ENCODE measurements at regions not wholly inside any gene's neighbourhood (a gene's known extent, or its start where the extent isn't known, plus 50 kb on each side); places are given as distances from the start of the nearest gene placed in this dataset.

DNA sequence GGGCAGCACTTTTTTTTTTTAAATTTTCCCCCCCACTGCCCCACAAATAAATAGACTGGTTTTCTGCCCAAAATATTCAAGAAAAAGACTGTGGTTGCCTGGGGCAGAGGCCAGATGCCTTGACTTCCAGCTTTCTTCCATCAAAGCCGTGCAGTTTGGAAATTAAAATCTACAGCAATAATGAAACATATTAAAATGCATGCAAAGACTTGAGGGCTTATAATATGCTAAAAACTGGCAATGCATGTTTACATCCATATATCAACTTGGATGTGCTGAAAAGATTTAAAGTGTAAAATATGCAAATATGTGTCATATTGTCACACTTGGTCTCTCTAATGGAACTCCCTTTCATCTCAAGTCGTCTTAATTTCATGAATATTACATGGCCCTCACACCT, 2036.2 kb upstream of the PIK3C3 start:
- 72% methylated on average over 2 of the region's 2 CpGs for WGBS
- H3K27ac ChIP-seq (ENCODE audit: low read length), result no peak overlapping the region
- no peaks in the 10 kb centered on the region for H3K27me3 ChIP-seq (ENCODE audit: control insufficient read depth, insufficient read depth)
- no peak overlapping the region for H3K4me3 ChIP-seq (ENCODE audit: low read length)
- H3K9me3 ChIP-seq (ENCODE audit: control insufficient read depth, low read length), result no peaks in the 10 kb centered on the region
- no peaks in the 10 kb centered on the region for H3K4me1 ChIP-seq (ENCODE audit: control insufficient read depth, insufficient read depth, low read length)
- no peak for ATAC-seq
- intact Hi-C loops (cut with DNase I), result no loop called here
- DNase-seq, result no peak

DNA sequence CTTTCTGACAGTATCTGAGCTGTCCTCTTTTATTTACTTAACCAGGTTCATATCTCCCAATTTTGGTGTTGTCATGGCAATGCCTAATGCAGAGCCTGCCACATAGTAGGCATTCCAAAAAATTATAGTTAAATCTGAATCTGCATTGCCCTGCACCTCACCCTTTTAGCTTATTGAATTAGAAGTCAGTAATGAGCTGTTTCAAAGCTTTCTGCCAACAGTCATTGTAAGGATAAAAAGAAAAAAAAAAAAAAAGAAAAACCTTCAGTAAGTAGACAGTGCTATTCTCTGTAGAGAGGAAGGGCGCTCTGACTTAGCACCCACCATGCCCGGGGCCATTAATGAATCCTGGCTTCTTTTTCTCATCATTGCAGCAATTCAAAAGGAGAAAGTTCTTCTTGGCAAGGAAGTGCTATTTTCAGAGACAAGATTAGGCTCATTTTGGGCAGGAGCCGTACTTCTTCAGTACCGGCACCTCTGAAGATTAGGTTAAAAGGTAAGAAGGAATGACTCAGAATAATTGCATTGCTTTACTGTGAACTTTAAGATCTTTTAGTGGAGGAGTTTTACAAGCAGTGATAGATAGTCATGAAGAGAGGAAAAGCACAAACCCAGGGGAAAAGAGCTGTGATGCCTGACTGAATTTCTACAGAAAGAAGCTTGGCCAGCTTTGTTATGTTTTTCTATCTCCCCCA, 2041.2 kb upstream of the PIK3C3 start:
- Histone ChIP-seq H3K4me3 (ENCODE audit: low read length) (no peak overlapping the region), H3K27ac (ENCODE audit: low read length) (no peak overlapping the region), H3K27me3 (ENCODE audit: control insufficient read depth, insufficient read depth) (no peaks in the 10 kb centered on the region), H3K4me1 (ENCODE audit: control insufficient read depth, insufficient read depth, low read length) (no peaks in the 10 kb centered on the region), H3K9me3 (ENCODE audit: control insufficient read depth, low read length) (no peaks in the 10 kb centered on the region)
- intact Hi-C loops (cut with DNase I), result no loop called here
- ATAC-seq (no peak), DNase-seq (no peak)
- WGBS, result 43% methylated on average over 4 of the region's 4 CpGs

DNA sequence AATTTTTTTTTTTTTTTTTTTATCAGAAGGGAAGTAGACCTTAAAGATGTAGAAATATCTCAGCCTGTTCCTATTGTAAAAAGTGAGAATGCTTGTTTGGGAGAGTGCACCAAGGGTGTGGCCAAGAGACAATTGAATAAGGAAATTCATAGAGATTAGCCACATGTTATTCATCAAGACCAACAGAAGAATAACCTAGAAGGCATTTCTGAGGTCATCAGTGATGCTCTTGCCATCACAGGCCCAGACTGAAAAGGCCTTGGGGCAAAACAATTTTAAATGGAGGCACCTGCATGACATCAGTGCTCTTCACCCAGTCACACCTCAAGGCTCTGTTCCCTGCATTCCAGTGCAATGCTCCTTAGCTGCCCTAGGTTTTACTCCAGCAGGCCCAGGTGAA, 2043.3 kb upstream of the PIK3C3 start:
- no peak overlapping the region for H3K4me3 ChIP-seq (ENCODE audit: low read length)
- no peaks in the 10 kb centered on the region for H3K9me3 ChIP-seq (ENCODE audit: control insufficient read depth, low read length)
- intact Hi-C loops (cut with DNase I), result no loop called here
- no peak overlapping the region for H3K27ac ChIP-seq (ENCODE audit: low read length)
- H3K27me3 ChIP-seq (ENCODE audit: control insufficient read depth, insufficient read depth), result no peaks in the 10 kb centered on the region
- no peak for ATAC-seq
- no peak for DNase-seq
- no peaks in the 10 kb centered on the region for H3K4me1 ChIP-seq (ENCODE audit: control insufficient read depth, insufficient read depth, low read length)

DNA sequence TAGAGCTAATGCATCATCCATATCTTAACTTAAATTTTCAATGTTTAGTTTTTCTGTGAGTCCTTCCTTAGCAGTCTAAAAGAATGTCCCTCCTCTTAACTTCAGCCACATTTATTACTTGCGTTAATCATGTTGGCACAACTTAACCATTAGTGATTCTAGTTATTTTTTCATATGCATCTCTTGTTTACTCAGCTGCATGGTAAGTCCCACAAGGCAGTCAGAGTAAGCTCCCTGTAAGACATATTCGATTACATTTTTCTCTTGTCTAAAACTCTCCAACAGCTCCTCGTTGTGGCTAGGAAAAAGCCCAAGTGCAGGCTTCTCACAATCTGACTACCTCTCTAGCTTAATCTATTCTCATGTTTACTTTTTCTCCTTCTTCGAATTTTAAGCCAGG, 2045.3 kb upstream of the PIK3C3 start:
- intact Hi-C loops (cut with DNase I), result no loop called here
- no peak for DNase-seq
- ATAC-seq, result no peak
- Histone ChIP-seq H3K27me3 (ENCODE audit: control insufficient read depth, insufficient read depth) (no peaks in the 10 kb centered on the region), H3K9me3 (ENCODE audit: control insufficient read depth, low read length) (no peaks in the 10 kb centered on the region), H3K4me1 (ENCODE audit: control insufficient read depth, insufficient read depth, low read length) (no peaks in the 10 kb centered on the region), H3K4me3 (ENCODE audit: low read length) (no peak overlapping the region), H3K27ac (ENCODE audit: low read length) (no peak overlapping the region)
- WGBS, result 47% methylated on average over 4 of the region's 4 CpGs

DNA sequence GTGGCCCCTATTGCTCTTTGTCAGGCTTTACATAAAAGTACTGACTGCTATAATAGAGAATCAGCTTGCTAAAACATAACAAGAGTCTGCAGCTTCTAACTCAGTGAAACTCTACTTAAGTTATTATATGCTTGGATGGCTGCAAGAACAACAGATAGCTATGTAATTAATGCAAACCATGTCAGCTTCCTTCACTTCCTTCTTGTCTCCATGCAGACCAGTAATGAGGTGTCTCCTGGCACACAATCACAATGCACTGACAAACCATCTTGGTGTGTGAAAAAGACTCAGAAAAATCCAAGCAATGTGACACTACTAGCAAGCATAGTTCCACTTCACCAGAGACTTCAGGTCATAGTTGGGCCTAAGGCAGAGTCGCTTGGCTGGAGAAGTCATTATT, 2068.9 kb upstream of the PIK3C3 start:
- WGBS, result 92% methylated on average over 1 of the region's 1 CpG
- Histone ChIP-seq H3K4me3 (ENCODE audit: low read length) (no peak overlapping the region), H3K27ac (ENCODE audit: low read length) (no peak overlapping the region), H3K9me3 (ENCODE audit: control insufficient read depth, low read length) (no peaks in the 10 kb centered on the region), H3K27me3 (ENCODE audit: control insufficient read depth, insufficient read depth) (no peaks in the 10 kb centered on the region), H3K4me1 (ENCODE audit: control insufficient read depth, insufficient read depth, low read length) (no peaks in the 10 kb centered on the region)
- no peak for ATAC-seq
- no peak for DNase-seq
- intact Hi-C loops (cut with DNase I), result no loop called here

DNA sequence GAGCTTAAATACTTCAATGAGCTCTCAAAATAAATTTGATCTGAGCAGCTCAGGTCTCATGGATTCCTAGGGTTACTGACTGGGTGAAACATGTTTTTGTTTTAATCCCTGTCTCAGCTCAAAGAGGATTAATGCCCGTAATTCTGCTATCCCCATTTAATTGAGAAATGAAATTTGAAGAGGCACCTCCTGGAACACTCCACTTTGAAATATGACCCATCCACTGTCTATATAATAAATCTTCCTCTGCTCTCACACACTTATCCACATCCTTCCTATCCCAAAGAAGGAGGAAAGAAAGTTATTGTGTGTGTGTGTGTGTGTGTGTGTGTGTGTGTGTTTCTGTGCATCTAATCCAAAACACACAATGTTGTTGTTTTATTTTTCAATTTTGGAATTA, 2082.4 kb upstream of the PIK3C3 start:
- Histone ChIP-seq H3K4me3 (ENCODE audit: low read length) (no peak overlapping the region), H3K27ac (ENCODE audit: low read length) (no peak overlapping the region), H3K4me1 (ENCODE audit: control insufficient read depth, insufficient read depth, low read length) (no peaks in the 10 kb centered on the region), H3K27me3 (ENCODE audit: control insufficient read depth, insufficient read depth) (no peaks in the 10 kb centered on the region), H3K9me3 (ENCODE audit: control insufficient read depth, low read length) (no peaks in the 10 kb centered on the region)
- 79% methylated on average over 1 of the region's 1 CpG for WGBS
- no peak for DNase-seq
- ATAC-seq, result no peak
- intact Hi-C loops (cut with DNase I), result no loop called here

DNA sequence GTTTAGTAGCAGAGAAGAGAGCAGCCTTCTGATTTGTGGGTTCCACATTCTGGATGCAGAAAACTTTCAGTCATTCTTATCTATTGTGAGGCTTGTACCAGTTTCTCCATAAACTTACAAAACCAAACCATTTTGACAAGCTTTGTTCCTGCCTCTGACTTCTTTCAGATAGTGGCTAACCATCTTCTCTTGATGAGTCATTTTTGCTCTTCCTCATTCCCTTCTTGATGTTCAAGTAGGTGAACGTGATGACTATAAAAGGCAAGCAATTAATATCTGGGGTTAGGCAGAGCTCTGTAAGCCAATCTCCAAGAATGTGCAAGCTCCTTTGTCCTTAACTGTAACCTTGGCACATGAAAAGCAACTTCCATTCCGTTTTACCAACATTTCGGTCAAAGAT, 2083.1 kb upstream of the PIK3C3 start:
- ATAC-seq (no peak), DNase-seq (no peak)
- H3K27ac ChIP-seq (ENCODE audit: low read length), result no peak overlapping the region
- no peaks in the 10 kb centered on the region for H3K4me1 ChIP-seq (ENCODE audit: control insufficient read depth, insufficient read depth, low read length)
- no peaks in the 10 kb centered on the region for H3K9me3 ChIP-seq (ENCODE audit: control insufficient read depth, low read length)
- H3K4me3 ChIP-seq (ENCODE audit: low read length), result no peak overlapping the region
- intact Hi-C loops (cut with DNase I), result no loop called here
- H3K27me3 ChIP-seq (ENCODE audit: control insufficient read depth, insufficient read depth), result no peaks in the 10 kb centered on the region
- WGBS, result 79% methylated on average over 3 of the region's 3 CpGs

DNA sequence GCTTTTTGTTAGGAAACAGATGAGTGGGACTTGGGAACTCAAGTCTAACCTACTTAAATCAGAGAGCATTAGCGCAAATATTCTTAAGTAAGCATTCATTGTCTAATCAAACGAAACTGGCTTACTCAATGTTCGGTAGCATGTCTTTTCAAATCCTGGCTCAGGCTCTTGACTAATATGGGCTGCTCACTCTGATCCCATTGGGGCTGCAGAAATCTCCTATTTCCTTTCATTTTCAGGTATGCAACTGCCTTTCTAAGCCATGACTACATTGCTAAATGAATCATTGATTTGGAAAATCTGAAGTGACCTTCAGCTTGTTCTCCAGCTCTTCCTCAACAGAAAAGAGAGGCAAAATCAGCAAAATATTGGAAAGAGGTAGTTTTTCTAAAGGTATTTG, 2084.4 kb upstream of the PIK3C3 start:
- Histone ChIP-seq H3K27me3 (ENCODE audit: control insufficient read depth, insufficient read depth) (no peaks in the 10 kb centered on the region), H3K27ac (ENCODE audit: low read length) (no peak overlapping the region), H3K9me3 (ENCODE audit: control insufficient read depth, low read length) (no peaks in the 10 kb centered on the region), H3K4me3 (ENCODE audit: low read length) (no peak overlapping the region), H3K4me1 (ENCODE audit: control insufficient read depth, insufficient read depth, low read length) (no peaks in the 10 kb centered on the region)
- no peak for ATAC-seq
- DNase-seq, result no peak
- 79% methylated on average over 3 of the region's 3 CpGs for WGBS
- intact Hi-C loops (cut with DNase I), result no loop called here

DNA sequence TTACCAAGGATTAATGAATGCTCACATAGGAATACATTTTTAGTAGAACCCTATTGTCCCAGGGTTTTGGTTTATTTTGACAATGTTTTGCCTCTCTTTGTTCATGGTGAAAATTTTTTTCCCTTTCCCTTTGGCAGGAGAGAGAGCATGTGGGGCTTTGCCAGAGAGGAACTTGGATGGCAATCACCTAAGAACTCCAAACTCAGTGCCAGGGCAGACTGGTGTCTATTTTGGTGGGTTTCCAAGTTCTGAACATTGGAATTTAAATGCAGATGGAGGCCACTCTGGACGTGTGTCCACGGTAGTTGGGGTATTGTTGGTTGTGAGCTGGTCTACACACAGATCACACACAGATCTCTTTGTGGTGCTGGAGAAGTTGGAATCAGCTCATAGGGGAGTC, 2091.1 kb upstream of the PIK3C3 start:
- H3K27me3 ChIP-seq (ENCODE audit: control insufficient read depth, insufficient read depth), result no peaks in the 10 kb centered on the region
- ATAC-seq (no peak), DNase-seq (peak in 1 of 3 donors; percentile 10)
- no peaks in the 10 kb centered on the region for H3K9me3 ChIP-seq (ENCODE audit: control insufficient read depth, low read length)
- no peak overlapping the region for H3K4me3 ChIP-seq (ENCODE audit: low read length)
- no peak overlapping the region for H3K27ac ChIP-seq (ENCODE audit: low read length)
- 41% methylated on average over 2 of the region's 2 CpGs for WGBS
- no peaks in the 10 kb centered on the region for H3K4me1 ChIP-seq (ENCODE audit: control insufficient read depth, insufficient read depth, low read length)
- intact Hi-C loops (cut with DNase I), result no loop called here

DNA sequence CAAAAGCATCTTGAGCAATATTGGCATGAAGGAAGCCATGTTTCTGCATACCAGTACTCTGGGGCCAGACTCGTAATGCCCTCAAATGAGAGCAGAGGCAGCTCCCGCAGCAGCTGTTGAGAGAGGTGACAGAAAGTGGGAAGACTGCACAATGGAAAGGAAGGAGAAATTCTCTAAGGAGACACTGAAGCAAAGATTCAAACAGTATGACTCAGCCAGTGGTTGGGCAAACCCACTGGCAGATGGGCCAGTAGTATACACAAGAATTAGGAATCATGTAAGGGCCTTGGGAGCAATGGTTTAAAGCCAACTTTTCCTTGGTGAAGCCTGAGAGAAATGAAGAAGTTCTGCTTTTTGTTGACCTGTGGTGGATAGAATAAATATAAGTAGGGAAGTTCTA, 2092.7 kb upstream of the PIK3C3 start:
- H3K4me3 ChIP-seq (ENCODE audit: low read length), result no peak overlapping the region
- WGBS, result 77% methylated on average over 2 of the region's 2 CpGs
- ATAC-seq (no peak), DNase-seq (peak in 1 of 3 donors; percentile 18)
- no peaks in the 10 kb centered on the region for H3K9me3 ChIP-seq (ENCODE audit: control insufficient read depth, low read length)
- H3K27ac ChIP-seq (ENCODE audit: low read length), result no peak overlapping the region
- intact Hi-C loops (cut with DNase I), result no loop called here
- no peaks in the 10 kb centered on the region for H3K4me1 ChIP-seq (ENCODE audit: control insufficient read depth, insufficient read depth, low read length)
- no peaks in the 10 kb centered on the region for H3K27me3 ChIP-seq (ENCODE audit: control insufficient read depth, insufficient read depth)

DNA sequence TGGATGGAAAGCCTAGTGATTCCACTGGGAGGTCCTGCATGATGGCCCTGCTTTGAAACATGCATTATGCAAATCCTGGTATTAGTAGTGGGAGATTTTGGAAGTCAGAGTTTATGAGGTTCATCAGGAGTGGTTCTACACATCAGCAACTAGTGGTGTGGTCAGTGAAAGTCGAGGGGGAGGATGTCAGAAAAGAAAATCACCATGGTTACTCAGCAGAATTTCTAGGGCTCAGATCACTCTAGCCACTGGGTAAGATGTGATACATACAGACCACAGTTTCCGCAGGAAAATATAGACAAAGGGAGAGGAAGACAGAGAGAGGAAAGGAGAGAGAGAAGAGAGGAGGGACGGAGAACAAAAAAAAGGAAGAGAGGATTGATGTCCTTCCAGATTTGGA, 2100.7 kb upstream of the PIK3C3 start:
- Histone ChIP-seq H3K4me3 (ENCODE audit: low read length) (no peak overlapping the region), H3K9me3 (ENCODE audit: control insufficient read depth, low read length) (no peaks in the 10 kb centered on the region), H3K27me3 (ENCODE audit: control insufficient read depth, insufficient read depth) (no peaks in the 10 kb centered on the region), H3K4me1 (ENCODE audit: control insufficient read depth, insufficient read depth, low read length) (no peaks in the 10 kb centered on the region), H3K27ac (ENCODE audit: low read length) (no peak overlapping the region)
- WGBS, result 67% methylated on average over 3 of the region's 3 CpGs
- intact Hi-C loops (cut with DNase I), result no loop called here
- ATAC-seq (no peak), DNase-seq (no peak)

DNA sequence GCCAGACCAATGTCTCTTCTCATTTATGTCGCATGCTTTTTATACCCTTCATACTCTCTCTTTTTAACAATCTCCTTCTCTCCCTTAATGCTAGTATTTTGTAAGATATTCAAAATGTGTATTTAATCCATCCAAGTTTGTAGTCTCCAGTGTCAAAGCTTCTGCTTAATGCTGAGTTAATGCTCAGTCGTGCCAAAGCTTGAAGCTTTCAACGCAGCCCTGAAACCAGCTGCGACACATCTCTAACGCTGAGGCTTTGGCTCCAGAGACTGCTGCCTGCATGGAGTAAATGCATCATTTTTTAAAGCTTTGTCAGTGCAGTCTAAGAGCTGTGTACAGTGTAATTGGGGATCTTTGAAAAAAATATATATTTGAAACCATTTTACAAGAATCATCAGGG, 2108.8 kb upstream of the PIK3C3 start:
- Histone ChIP-seq H3K27ac (ENCODE audit: low read length) (no peak overlapping the region), H3K4me1 (ENCODE audit: control insufficient read depth, insufficient read depth, low read length) (no peaks in the 10 kb centered on the region), H3K4me3 (ENCODE audit: low read length) (no peak overlapping the region), H3K9me3 (ENCODE audit: control insufficient read depth, low read length) (no peaks in the 10 kb centered on the region), H3K27me3 (ENCODE audit: control insufficient read depth, insufficient read depth) (no peaks in the 10 kb centered on the region)
- ATAC-seq (peak; percentile 83 to 92), DNase-seq (peak; percentile 65 to 88 (median 83))
- intact Hi-C loops (cut with DNase I), result no loop called here
- WGBS, result 52% methylated on average over 5 of the region's 5 CpGs
